DND-41 (cell line): ENCODE measurements at regions not wholly inside any gene's neighbourhood (a gene's known extent, or its start where the extent isn't known, plus 50 kb on each side); places are given as distances from the start of the nearest gene placed in this dataset.

Experiments
- ATAC-seq: fragments of 200-7000 bp; cut with Tn5 transposase; 3 replicates; pipeline ENCODE4 v1.9.1; 2021; ENCODE audit warnings: low read depth; ENCODE audit not compliant: insufficient read depth
- DNase-seq: peaks from one replicate; pipeline ENCODE4 v3.0.0-alpha.2; 2020
- H2AFZ ChIP-seq: 2 replicates; pipeline ENCODE4 v1.6.0; 2012; ENCODE audit warnings: low read depth, low read length
- H3K27ac ChIP-seq: 2 replicates; pipeline ENCODE4 v1.5.1; 2012; ENCODE audit warnings: low read length, inconsistent platforms
- H3K27me3 ChIP-seq: fragments of 200-600 bp; sonication (generic); 2 replicates; pipeline ENCODE4 v1.6.0; 2012; ENCODE audit warnings: low read length, mild to moderate bottlenecking, inconsistent platforms; ENCODE audit not compliant: insufficient read depth, poor library complexity
- H3K36me3 ChIP-seq: 2 replicates; pipeline ENCODE4 v1.5.1; 2012; ENCODE audit warnings: low read length, inconsistent platforms; ENCODE audit not compliant: insufficient read depth
- H3K4me1 ChIP-seq: 2 replicates; pipeline ENCODE4 v1.5.1; 2012; ENCODE audit warnings: mild to moderate bottlenecking, low read length; ENCODE audit not compliant: insufficient read depth
- H3K4me2 ChIP-seq: 2 replicates; pipeline ENCODE4 v1.6.0; 2012; ENCODE audit warnings: mild to moderate bottlenecking, moderate library complexity, low read length, inconsistent platforms; ENCODE audit not compliant: insufficient read depth
- H3K4me3 ChIP-seq, 2 experiments: fragments of 200-600 bp in 1 of 2; shearing (Covaris generic) in 1 of 2; 2 replicates each; pipeline ENCODE4 v1.5.1; 2012 to 2016; ENCODE audit warnings: inconsistent platforms in 2 of 2, low read length in 2 of 2, mild to moderate bottlenecking in 2 of 2, low read depth in 1 of 2, moderate library complexity in 1 of 2
- H3K79me2 ChIP-seq: 2 replicates; pipeline ENCODE4 v1.6.0; 2012; ENCODE audit warnings: low read length, inconsistent platforms; ENCODE audit not compliant: insufficient read depth
- H3K9ac ChIP-seq: 2 replicates; pipeline ENCODE4 v1.6.0; 2012; ENCODE audit warnings: low read depth, mild to moderate bottlenecking, inconsistent platforms, low read length, moderate library complexity
- H3K9me3 ChIP-seq: 2 replicates; pipeline ENCODE4 v1.5.1; 2012; ENCODE audit warnings: low read length, moderate library complexity, mild to moderate bottlenecking, inconsistent platforms; ENCODE audit not compliant: insufficient read depth, severe bottlenecking
- H4K20me1 ChIP-seq: 2 replicates; pipeline ENCODE4 v1.6.0; 2012; ENCODE audit warnings: low read length; ENCODE audit not compliant: insufficient read depth
- EZH2 ChIP-seq: IDR thresholded peaks from 3 replicates; pipeline ENCODE4 v1.6.1; 2012; ENCODE audit warnings: borderline replicate concordance, low read depth, mild to moderate bottlenecking, moderate library complexity, low read length, inconsistent platforms; ENCODE audit not compliant: severe bottlenecking
- TF ChIP-seq, protein P1 (sequence below): IDR thresholded peaks from 2 replicates; pipeline ENCODE4 v1.5.1; 2012; ENCODE audit warnings: borderline replicate concordance, low read length, moderate library complexity, mild to moderate bottlenecking; ENCODE audit not compliant: poor library complexity, severe bottlenecking; ENCODE audit errors: extremely low read depth

DNA sequence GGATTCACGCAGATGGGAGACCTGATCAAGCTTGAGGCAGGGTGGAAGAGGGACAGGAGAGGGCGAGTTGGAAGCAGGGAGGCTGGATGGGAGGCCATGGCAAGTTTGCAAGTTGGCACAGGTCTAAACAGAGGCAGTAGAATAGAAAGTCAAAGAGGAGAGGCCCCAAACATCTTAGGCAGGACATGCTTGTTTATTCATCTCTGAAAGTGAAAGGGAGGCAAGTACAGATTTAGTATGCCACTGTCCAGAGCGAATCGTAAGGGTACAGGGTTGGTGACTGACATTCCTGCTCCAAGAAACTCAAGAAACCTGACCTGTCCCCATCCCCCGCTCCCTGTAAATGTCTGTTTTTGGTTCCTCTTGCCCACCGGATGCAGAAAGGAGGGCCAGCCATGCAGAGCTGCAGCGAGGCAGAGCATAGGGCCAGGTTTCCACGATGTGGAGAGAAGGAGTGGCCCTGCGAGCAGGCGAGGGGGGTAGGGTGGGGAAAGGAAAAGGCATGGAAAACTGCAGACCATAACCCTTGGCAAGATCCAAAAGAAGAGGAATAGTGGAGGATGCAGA is 96.2 kb upstream of the BOD1 start:
- Histone ChIP-seq H3K4me1 (peaks cover 2% of the 10 kb centered on the region), H3K9ac (no peak overlapping the region), H3K27me3 (no peaks in the 10 kb centered on the region), H3K36me3 (no peaks in the 10 kb centered on the region), H3K79me2 (no peaks in the 10 kb centered on the region), H4K20me1 (no peaks in the 10 kb centered on the region), H3K4me3 (no peak overlapping the region), H2AFZ (no peak overlapping the region), H3K4me2 (no peak overlapping the region), H3K9me3 (no peaks in the 10 kb centered on the region), H3K27ac (no peak overlapping the region)
- DNase-seq (no peak), ATAC-seq (no peak)
- TF ChIP-seq, protein P1, sequence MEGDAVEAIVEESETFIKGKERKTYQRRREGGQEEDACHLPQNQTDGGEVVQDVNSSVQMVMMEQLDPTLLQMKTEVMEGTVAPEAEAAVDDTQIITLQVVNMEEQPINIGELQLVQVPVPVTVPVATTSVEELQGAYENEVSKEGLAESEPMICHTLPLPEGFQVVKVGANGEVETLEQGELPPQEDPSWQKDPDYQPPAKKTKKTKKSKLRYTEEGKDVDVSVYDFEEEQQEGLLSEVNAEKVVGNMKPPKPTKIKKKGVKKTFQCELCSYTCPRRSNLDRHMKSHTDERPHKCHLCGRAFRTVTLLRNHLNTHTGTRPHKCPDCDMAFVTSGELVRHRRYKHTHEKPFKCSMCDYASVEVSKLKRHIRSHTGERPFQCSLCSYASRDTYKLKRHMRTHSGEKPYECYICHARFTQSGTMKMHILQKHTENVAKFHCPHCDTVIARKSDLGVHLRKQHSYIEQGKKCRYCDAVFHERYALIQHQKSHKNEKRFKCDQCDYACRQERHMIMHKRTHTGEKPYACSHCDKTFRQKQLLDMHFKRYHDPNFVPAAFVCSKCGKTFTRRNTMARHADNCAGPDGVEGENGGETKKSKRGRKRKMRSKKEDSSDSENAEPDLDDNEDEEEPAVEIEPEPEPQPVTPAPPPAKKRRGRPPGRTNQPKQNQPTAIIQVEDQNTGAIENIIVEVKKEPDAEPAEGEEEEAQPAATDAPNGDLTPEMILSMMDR, result no peak
- TF ChIP-seq EZH2, result no peak

DNA sequence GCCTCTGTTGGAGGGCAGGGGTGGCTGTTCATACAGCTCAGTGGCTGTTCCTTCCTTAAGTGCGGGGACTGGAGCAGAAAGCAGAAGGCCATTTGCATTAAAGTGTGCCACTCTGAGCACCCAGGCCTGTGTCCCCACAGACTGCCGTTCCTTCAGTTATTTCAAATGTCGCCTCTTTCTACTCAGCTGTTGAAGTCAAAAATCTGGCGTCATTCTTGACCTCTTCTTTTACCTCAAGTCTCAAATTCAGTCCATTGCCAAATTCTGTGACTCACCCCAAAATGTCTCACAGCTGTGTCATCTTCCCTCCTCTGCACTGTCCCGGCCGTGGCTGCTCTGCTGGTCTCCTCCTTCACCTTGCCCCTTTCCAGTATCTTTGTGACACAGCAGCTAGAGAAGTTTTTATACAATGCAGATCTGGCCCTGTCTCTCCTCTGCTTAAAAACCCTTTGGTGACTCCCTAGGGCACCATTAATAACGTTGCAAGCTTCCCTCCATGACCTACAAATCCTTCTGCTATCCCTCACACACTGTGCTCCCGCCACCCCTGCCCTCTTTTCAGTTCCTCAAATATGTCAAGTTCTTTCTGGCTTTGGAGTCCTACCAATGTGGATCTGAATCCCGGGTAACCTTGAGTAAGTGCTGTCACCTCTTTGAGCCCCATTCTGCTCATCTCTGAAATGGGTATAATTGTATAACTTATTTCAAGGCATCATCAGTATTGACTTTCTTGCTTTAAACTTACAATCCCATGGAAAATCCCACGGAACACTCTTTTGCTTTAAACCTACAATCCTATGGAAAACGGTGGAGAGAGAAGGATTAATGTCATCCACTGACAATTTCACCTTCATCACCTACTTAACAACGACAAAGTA is 98.3 kb upstream of the BOD1 start:
- no peak for DNase-seq
- H3K27ac ChIP-seq, result no peak overlapping the region
- no peaks in the 10 kb centered on the region for H4K20me1 ChIP-seq
- ATAC-seq, result no peak
- no peaks in the 10 kb centered on the region for H3K4me1 ChIP-seq
- H3K79me2 ChIP-seq, result no peaks in the 10 kb centered on the region
- H3K9me3 ChIP-seq, result no peaks in the 10 kb centered on the region
- H3K36me3 ChIP-seq, result no peaks in the 10 kb centered on the region
- H3K27me3 ChIP-seq, result no peaks in the 10 kb centered on the region
- no peak overlapping the region for H3K4me2 ChIP-seq
- no peak overlapping the region for H3K4me3 ChIP-seq
- TF ChIP-seq, protein P1, result no peak
- no peak for TF ChIP-seq EZH2
- no peak overlapping the region for H3K9ac ChIP-seq
- H2AFZ ChIP-seq, result no peak overlapping the region

DNA sequence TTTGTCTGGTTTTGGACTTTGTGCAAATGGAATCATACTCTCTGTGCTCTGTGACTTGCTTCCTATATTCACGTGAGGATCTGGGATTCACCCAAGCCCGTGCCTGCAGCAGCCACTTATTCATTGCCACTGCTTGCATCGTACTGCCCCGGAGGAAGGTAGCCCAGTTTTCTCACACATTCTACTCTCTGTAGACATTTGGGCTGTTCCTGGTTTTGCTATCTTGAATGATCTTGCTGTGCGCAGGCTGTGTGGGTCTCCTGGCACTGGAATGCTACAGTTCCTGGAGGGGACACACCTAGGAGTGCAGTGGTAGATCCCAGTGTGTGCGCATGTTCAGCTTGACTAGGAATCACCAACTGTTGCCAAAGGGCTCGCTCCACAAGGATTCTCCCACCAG is 99.2 kb upstream of the BOD1 start:
- DNase-seq, result no peak
- no peak for TF ChIP-seq EZH2
- TF ChIP-seq, protein P1, result no peak
- no peak for ATAC-seq
- no peaks in the 10 kb centered on the region for H3K79me2 ChIP-seq
- H3K4me3 ChIP-seq, result no peak overlapping the region
- H2AFZ ChIP-seq, result no peak overlapping the region
- no peaks in the 10 kb centered on the region for H4K20me1 ChIP-seq
- no peak overlapping the region for H3K27ac ChIP-seq
- no peak overlapping the region for H3K9ac ChIP-seq
- no peaks in the 10 kb centered on the region for H3K27me3 ChIP-seq
- no peaks in the 10 kb centered on the region for H3K4me1 ChIP-seq
- no peaks in the 10 kb centered on the region for H3K9me3 ChIP-seq
- H3K4me2 ChIP-seq, result no peak overlapping the region
- H3K36me3 ChIP-seq, result no peaks in the 10 kb centered on the region
